Neural cell (in vitro differentiated cells): ENCODE measurements at regions not wholly inside any gene's neighbourhood (a gene's known extent, or its start where the extent isn't known, plus 50 kb on each side); places are given as distances from the start of the nearest gene placed in this dataset.

Experiments used
- H2AFZ ChIP-seq: fragments of 200-600, 300-800 bp; sonication (generic), shearing (Covaris generic); 2 replicates; pipeline ENCODE4 v1.6.0; 2014; ENCODE audit warnings: low read depth, mild to moderate bottlenecking, antibody characterized with exemption, low read length, moderate library complexity
- H3F3A ChIP-seq: fragments of 200-600 bp; shearing (Covaris generic); 2 replicates; pipeline ENCODE4 v1.6.1; 2016; ENCODE audit warnings: mild to moderate bottlenecking, moderate library complexity, mixed read lengths, antibody characterized with exemption, low read length; ENCODE audit not compliant: insufficient read depth, poor library complexity, severe bottlenecking
- H3K27ac ChIP-seq: fragments of 200-600, 300-800 bp; sonication (generic), shearing (Covaris generic); 2 replicates; pipeline ENCODE4 v1.5.1; 2014; ENCODE audit warnings: mild to moderate bottlenecking, low read length, moderate library complexity
- H3K27me3 ChIP-seq: fragments of 300-800, 200-600 bp; sonication (generic), shearing (Covaris generic); 2 replicates; pipeline ENCODE4 v1.6.0; 2014; ENCODE audit warnings: mild to moderate bottlenecking, low read depth, low read length, moderate library complexity; ENCODE audit not compliant: insufficient read depth
- H3K36me3 ChIP-seq: fragments of 300-800, 200-600 bp; sonication (generic), shearing (Covaris generic); 2 replicates; pipeline ENCODE4 v1.5.1; 2014; ENCODE audit warnings: mild to moderate bottlenecking, antibody characterized with exemption, low read length, moderate library complexity; ENCODE audit not compliant: insufficient read depth
- H3K4me2 ChIP-seq: fragments of 300-800, 200-600 bp; sonication (generic), shearing (Covaris generic); 2 replicates; pipeline ENCODE4 v1.6.0; 2014; ENCODE audit warnings: mild to moderate bottlenecking, low read length
- H3K4me3 ChIP-seq: fragments of 300-800, 200-600 bp; sonication (generic), shearing (Covaris generic); 2 replicates; pipeline ENCODE4 v1.5.1; 2014; ENCODE audit warnings: mild to moderate bottlenecking, low read length, moderate library complexity
- H3K79me2 ChIP-seq: fragments of 200-600 bp; shearing (Covaris generic); replicated peaks from 2 replicates; pipeline ENCODE4 v1.6.0; 2014; ENCODE audit warnings: mild to moderate bottlenecking, low read length, moderate library complexity; ENCODE audit not compliant: insufficient read depth
- H3K9ac ChIP-seq: fragments of 300-800, 200-600 bp; sonication (generic), shearing (Covaris generic); 2 replicates; pipeline ENCODE4 v1.6.1; 2016; ENCODE audit warnings: mild to moderate bottlenecking, low read length, mixed read lengths
- H3K9me2 ChIP-seq: fragments of 200-600 bp; shearing (Covaris generic); 2 replicates; pipeline ENCODE4 v1.6.1; 2016; ENCODE audit warnings: mild to moderate bottlenecking, low read length, mixed read lengths; ENCODE audit not compliant: insufficient read depth
- H3K9me3 ChIP-seq: fragments of 200-600, 300-800 bp; sonication (generic), shearing (Covaris generic); 2 replicates; pipeline ENCODE4 v1.6.1; 2016; ENCODE audit warnings: mild to moderate bottlenecking, mixed run types, low read length, moderate library complexity, mixed read lengths
- H4K20me1 ChIP-seq: fragments of 200-600 bp; shearing (Covaris generic); 2 replicates; pipeline ENCODE4 v1.6.1; 2016; ENCODE audit warnings: mild to moderate bottlenecking, mixed run types; ENCODE audit not compliant: insufficient read depth
- CTCF ChIP-seq: fragments of 450-650 bp; IDR thresholded peaks from 2 replicates; pipeline ENCODE4 v1.5.1; 2014; ENCODE audit warnings: antibody characterized with exemption, mild to moderate bottlenecking, moderate library complexity; ENCODE audit not compliant: poor library complexity, severe bottlenecking
- EP300 ChIP-seq: fragments of 450-650 bp; conservative IDR thresholded peaks from 2 replicates; pipeline ENCODE4 v1.6.1; 2014; ENCODE audit warnings: antibody characterized with exemption, mild to moderate bottlenecking, moderate library complexity; ENCODE audit not compliant: poor library complexity, severe bottlenecking
- EZH2 ChIP-seq: fragments of 200-600, 300-800 bp; shearing (Covaris generic), sonication (generic); IDR thresholded peaks from 2 replicates; pipeline ENCODE4 v1.6.1; 2014; ENCODE audit warnings: antibody characterized with exemption, low read length, borderline replicate concordance, mild to moderate bottlenecking; ENCODE audit not compliant: insufficient read depth, poor library complexity, severe bottlenecking
- MXI1 ChIP-seq: fragments of 450-650 bp; conservative IDR thresholded peaks from 2 replicates; pipeline ENCODE4 v1.6.1; 2014; ENCODE audit warnings: antibody characterized with exemption, mild to moderate bottlenecking; ENCODE audit not compliant: poor library complexity, severe bottlenecking
- POLR2AphosphoS5 ChIP-seq: IDR thresholded peaks from 2 replicates; pipeline ENCODE4 v1.6.1; 2012
- RAD21 ChIP-seq: fragments of 450-650 bp; conservative IDR thresholded peaks from 2 replicates; pipeline ENCODE4 v1.6.1; 2014; ENCODE audit warnings: antibody characterized with exemption, mild to moderate bottlenecking, moderate library complexity
- REST ChIP-seq: IDR thresholded peaks from 2 replicates; pipeline ENCODE4 v1.6.1; 2012; ENCODE audit warnings: borderline replicate concordance
- SMC3 ChIP-seq: fragments of 450-650 bp; conservative IDR thresholded peaks from 2 replicates; pipeline ENCODE4 v1.6.1; 2014; ENCODE audit warnings: antibody characterized with exemption, mild to moderate bottlenecking, moderate library complexity; ENCODE audit not compliant: poor library complexity
- TAF1 ChIP-seq: IDR thresholded peaks from 2 replicates; pipeline ENCODE4 v1.6.1; 2012; ENCODE audit warnings: low read depth

GRCh38 chr4:29066861-29067260 is 1653.3 kb upstream of the PCDH7 start:
- Histone ChIP-seq H3K27ac (no peak overlapping the region), H3K9ac (no peak overlapping the region), H3K79me2 (no peaks in the 10 kb centered on the region), H3K27me3 (no peaks in the 10 kb centered on the region), H2AFZ (no peak overlapping the region), H3F3A (no peaks in the 10 kb centered on the region), H3K9me3 (no peaks in the 10 kb centered on the region), H3K36me3 (no peaks in the 10 kb centered on the region), H4K20me1 (no peaks in the 10 kb centered on the region), H3K4me3 (no peak overlapping the region), H3K4me2 (no peak overlapping the region), H3K9me2 (no peaks in the 10 kb centered on the region)
- no peak for TF ChIP-seq MXI1

GRCh38 chr4:29073571-29073970 is 1646.6 kb upstream of the PCDH7 start:
- Histone ChIP-seq H3K36me3 (no peaks in the 10 kb centered on the region), H3K79me2 (no peaks in the 10 kb centered on the region), H3K9me2 (no peaks in the 10 kb centered on the region), H3K9me3 (peaks cover 4% of the 10 kb centered on the region), H3K27ac (no peak overlapping the region), H2AFZ (no peak overlapping the region), H3K9ac (no peak overlapping the region), H3K4me2 (no peak overlapping the region), H3K4me3 (no peak overlapping the region), H3F3A (no peaks in the 10 kb centered on the region), H3K27me3 (no peaks in the 10 kb centered on the region), H4K20me1 (no peaks in the 10 kb centered on the region)
- TF ChIP-seq RAD21 (no peak), TAF1 (no peak), EP300 (no peak), EZH2 (no peak), MXI1 (no peak), CTCF (no peak), SMC3 (no peak), POLR2AphosphoS5 (no peak), REST (no peak)

GRCh38 chr4:29075366-29075765 is 1644.8 kb upstream of the PCDH7 start:
- Histone ChIP-seq H3K36me3 (no peaks in the 10 kb centered on the region), H3K4me2 (no peak overlapping the region), H3K9me2 (no peaks in the 10 kb centered on the region), H3K27ac (no peak overlapping the region), H3K79me2 (no peaks in the 10 kb centered on the region), H3F3A (no peaks in the 10 kb centered on the region), H3K27me3 (no peaks in the 10 kb centered on the region), H3K9ac (no peak overlapping the region), H4K20me1 (no peaks in the 10 kb centered on the region), H2AFZ (no peak overlapping the region), H3K9me3 (peaks cover 4% of the 10 kb centered on the region), H3K4me3 (no peak overlapping the region)
- TF ChIP-seq RAD21 = no peak
- no peak for TF ChIP-seq REST
- no peak for TF ChIP-seq CTCF
- TF ChIP-seq TAF1 = no peak
- no peak for TF ChIP-seq SMC3
- TF ChIP-seq EZH2 = no peak
- no peak for TF ChIP-seq EP300
- TF ChIP-seq MXI1 = no peak
- TF ChIP-seq POLR2AphosphoS5 = no peak
